ENCODE measurements at regions not wholly inside any gene's neighbourhood (a gene's known extent, or its start where the extent isn't known, plus 50 kb on each side); places are given as distances from the start of the nearest gene placed in this dataset.

DNA sequence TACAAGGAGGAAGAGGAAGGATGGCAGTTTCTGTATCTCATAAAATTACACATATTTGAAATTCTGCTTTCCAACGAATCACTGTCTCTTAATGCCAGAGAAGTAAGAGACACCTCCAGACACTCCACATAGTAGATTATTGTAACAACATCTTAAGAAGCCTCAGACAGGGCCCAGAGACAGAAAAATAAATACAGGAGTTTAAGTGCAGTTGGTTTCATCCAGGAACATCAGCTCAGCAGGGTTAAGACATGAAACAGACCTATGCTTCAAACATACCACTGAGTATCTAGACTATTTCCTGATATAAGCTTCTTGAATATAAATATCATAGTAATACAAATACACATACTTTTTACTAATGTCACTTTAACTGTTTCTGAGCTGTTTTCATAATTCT lies 290.3 kb downstream of the ADAMTS20 start:
- no peak overlapping the region for H3K27ac ChIP-seq
- TF ChIP-seq, protein P1, sequence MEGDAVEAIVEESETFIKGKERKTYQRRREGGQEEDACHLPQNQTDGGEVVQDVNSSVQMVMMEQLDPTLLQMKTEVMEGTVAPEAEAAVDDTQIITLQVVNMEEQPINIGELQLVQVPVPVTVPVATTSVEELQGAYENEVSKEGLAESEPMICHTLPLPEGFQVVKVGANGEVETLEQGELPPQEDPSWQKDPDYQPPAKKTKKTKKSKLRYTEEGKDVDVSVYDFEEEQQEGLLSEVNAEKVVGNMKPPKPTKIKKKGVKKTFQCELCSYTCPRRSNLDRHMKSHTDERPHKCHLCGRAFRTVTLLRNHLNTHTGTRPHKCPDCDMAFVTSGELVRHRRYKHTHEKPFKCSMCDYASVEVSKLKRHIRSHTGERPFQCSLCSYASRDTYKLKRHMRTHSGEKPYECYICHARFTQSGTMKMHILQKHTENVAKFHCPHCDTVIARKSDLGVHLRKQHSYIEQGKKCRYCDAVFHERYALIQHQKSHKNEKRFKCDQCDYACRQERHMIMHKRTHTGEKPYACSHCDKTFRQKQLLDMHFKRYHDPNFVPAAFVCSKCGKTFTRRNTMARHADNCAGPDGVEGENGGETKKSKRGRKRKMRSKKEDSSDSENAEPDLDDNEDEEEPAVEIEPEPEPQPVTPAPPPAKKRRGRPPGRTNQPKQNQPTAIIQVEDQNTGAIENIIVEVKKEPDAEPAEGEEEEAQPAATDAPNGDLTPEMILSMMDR (IDR thresholded peaks at IDR 0.05) = no peak
- H3K4me3 ChIP-seq = no peak overlapping the region
- no peak for DNase-seq (ENCODE audit: low spot score)

DNA sequence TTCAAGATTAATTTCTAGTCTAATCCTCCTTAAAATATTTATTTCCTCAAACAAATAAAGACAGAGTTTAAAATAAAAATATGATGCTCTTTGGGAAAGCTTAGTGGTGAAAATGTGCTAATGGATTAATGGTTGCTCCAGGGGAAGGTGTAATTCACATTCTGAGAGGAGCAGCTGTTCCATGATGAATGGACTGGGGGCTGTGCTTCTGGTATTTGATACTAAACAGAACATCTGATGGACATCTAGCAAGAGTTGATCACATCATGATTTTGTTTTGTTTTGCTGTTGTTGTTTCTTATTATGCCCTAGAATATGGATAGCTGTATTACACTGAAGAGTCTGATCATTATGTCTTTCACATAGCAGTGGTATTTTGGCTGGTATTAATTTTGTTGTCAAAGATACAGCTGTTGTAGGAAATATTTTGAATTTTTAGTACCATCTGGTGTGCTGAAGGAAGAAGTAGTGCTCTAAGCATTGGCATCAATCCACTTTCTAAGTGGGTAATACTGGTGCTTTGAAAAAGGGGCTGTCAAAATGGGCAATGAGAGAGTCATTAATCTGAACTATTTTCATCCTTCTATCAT lies 296.4 kb downstream of the ADAMTS20 start:
- H3K27ac ChIP-seq = no peak overlapping the region
- no peak for DNase-seq (ENCODE audit: low spot score)
- TF ChIP-seq, protein P1 (IDR thresholded peaks at IDR 0.05) = no peak

DNA sequence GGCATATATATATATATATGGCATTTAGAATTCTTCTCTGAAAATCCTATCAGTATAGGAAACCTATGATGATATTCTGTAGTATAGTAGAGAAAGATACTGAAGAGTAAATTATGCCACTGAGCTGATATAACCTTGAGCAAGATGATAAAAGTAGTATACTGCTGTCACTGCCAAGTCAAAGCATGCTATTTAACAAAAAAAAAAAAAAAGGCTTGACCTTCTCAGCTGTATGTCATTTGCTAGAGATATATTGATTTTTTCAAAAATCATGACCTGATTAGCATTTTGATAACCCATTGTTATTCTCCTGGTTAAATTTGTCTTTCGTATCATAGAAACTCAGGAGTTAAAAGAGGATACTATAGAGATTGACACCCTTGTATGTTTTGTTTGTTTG lies 299.4 kb downstream of the ADAMTS20 start:
- TF ChIP-seq, protein P1 (IDR thresholded peaks at IDR 0.05) = no peak
- DNase-seq (ENCODE audit: low spot score) = no peak
- Histone ChIP-seq H3K27ac (no peak overlapping the region), H3K4me3 (no peak overlapping the region)

More for the DNA sequence above, 296.4 kb downstream of the ADAMTS20 start:
- H3K4me3 ChIP-seq = no peak overlapping the region

DNA sequence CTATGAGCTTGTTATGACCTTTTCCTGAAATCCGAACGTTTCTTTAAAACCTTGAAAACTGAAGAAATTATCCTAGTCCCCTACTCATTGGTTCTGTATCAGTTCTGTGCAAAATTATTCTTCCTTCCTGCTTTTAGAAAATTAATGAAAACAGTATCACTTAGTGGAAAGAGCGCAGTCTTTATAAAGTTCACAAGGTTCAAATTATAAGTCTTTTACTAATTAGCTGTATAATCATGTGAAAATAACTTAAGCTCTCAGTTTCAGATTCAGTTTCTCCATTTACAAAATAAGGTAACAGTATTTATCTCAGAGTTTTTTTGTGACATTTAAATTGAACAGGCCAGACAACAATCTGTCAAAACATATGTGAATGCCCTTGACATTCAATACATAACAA lies 306.1 kb downstream of the ADAMTS20 start:
- TF ChIP-seq, protein P1 (IDR thresholded peaks at IDR 0.05) = no peak
- no peak overlapping the region for H3K27ac ChIP-seq

DNA sequence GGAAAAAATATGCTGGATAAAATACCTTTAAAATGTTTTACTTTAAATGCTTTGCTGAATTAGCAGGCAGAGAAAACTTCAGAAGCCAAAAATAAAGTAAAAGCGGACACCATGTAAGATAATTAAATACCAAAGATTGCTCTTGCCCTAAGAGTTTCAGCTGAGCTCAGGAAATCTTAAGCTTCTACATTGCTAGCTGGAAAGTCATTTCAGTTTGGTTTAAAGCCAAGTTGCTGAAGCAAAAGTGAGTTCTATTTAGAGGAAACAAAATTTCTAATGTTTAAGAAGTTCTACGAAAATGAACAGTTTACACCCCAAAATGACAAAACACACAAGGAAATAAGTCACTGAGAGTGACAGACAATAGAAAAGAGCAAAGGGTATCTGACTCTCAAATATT lies 310.0 kb downstream of the ADAMTS20 start:
- Histone ChIP-seq H3K4me3 (no peak overlapping the region), H3K27ac (no peak overlapping the region)
- no peak for DNase-seq (ENCODE audit: low spot score)
- TF ChIP-seq, protein P1 (IDR thresholded peaks at IDR 0.05) = no peak

More for the DNA sequence above, 306.1 kb downstream of the ADAMTS20 start:
- no peak overlapping the region for H3K4me3 ChIP-seq
- no peak for DNase-seq (ENCODE audit: low spot score)

DNA sequence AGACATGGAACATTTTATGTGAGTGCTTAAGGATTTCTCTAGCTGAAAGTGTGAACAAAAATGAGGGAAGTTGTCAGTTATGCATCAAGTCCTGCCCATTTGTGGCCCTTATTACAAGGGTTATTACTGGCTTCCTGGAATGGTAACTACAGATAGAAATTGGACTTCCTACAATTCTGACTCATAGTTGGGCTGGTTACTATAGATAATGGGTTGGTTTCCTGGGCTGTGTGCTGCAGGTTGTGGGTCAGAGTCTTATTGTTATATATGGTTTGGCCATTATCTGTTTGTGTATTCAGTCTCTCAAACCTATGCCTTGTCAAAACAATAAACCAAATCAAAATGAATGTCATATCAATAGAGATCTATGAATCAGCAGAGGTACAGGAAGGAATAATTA lies 313.7 kb downstream of the ADAMTS20 start:
- Histone ChIP-seq H3K4me3 (no peak overlapping the region), H3K27ac (no peak overlapping the region)
- TF ChIP-seq, protein P1 (IDR thresholded peaks at IDR 0.05) = no peak
- no peak for DNase-seq (ENCODE audit: low spot score)

DNA sequence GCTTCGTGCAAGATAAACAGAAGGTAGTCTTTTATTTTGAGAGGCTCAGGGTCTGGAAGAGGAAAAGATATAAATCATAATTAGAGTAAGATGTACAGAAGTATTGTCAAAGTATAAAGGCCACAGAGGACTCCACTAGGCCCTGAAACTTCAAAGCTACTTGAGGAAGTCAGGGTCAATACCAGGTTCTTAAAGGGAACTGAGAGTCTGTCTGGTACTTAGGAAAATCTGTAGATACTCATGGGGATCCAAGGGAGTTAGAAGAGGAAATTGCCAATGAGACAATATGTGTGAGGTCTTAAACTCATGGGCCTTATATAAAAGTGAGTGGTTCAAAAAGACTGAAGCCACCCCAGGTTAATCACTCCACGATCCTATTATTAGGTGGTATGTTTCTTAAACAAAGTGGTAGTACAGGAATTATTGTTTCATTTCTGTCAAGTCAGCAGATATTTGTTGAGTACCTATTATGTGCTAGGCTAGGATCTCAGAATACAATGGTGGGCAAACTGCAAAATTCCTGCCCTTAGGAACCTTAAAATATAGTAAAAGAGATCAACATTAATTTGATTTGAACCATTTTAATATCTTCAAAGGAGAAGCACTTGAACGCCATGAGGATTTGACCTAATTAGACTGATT lies 314.6 kb downstream of the ADAMTS20 start:
- Histone ChIP-seq H3K27ac (no peak overlapping the region), H3K4me3 (no peak overlapping the region)
- DNase-seq (ENCODE audit: low spot score) = no peak
- TF ChIP-seq, protein P1 (IDR thresholded peaks at IDR 0.05) = no peak

Data from coronary artery (tissue), 2 donors.